GM08714 (cell line): ENCODE measurements at regions not wholly inside any gene's neighbourhood (a gene's known extent, or its start where the extent isn't known, plus 50 kb on each side); places are given as distances from the start of the nearest gene placed in this dataset.
"Not testable (repeated sequence)": the region's sequence is repeated elsewhere in the genome, so short reads cannot be mapped to it uniquely, and the experiment has no call there.

Source experiments
- H3K4me3 ChIP-seq: fragments of 200-500 bp; sonication (Bioruptor generic); 2 replicates; pipeline ENCODE4 v1.5.1; 2014; ENCODE audit warnings: mild to moderate bottlenecking, low read length, inconsistent platforms
- ZNF274 ChIP-seq: IDR thresholded peaks from 2 replicates; pipeline ENCODE4 v1.6.1; 2012; ENCODE audit warnings: mild to moderate bottlenecking, low read depth, low read length

DNA sequence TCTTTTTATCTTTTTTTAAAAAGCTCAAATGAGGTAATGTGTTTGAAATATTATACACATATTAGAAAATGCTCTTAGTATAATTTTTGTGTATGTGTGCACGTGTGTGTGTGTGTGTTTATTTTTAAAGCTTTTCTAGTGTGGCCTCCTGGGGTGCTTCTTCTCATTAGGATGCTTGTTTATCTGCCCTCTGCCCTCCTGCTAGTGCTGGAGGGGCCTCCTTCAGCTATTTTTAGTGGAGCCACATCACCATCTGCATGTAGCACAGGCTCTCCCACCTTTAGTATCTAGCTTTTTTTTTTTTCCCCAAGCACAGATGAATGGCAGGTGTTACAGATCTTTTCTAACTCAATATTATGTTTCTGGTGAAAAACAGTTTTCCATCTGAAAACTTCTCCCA lies 155.7 kb upstream of the TMEM229A start:
- TF ChIP-seq ZNF274, result no peak
- no peak overlapping the region for H3K4me3 ChIP-seq

GRCh38 chr7:124187962-124188361 lies 155.1 kb upstream of the TMEM229A start:
- no peak overlapping the region for H3K4me3 ChIP-seq
- TF ChIP-seq ZNF274, result no peak

DNA sequence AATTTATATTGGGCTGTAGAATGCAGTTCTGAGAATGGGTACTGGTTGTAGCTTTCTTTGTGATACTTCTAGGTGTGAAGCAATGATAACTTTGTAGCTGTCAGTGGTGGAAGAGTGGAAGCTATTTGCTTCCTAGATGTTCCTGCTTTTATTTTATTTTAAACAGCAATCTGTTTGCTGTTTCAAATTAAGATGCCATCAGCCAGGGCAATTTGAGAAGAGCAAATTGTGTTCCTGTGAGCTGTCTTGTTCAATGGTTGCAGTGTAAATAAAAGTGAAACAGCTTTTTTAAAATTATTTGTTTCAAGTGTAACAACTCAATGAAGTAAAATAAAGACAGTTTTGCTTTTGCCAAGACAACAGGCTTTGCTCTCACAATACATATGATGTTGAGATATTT lies 150.8 kb upstream of the TMEM229A start:
- H3K4me3 ChIP-seq, result no peak overlapping the region
- no peak for TF ChIP-seq ZNF274

GRCh38 chr7:124179641-124180040 lies 146.8 kb upstream of the TMEM229A start:
- no peak for TF ChIP-seq ZNF274
- H3K4me3 ChIP-seq, result no peak overlapping the region

DNA sequence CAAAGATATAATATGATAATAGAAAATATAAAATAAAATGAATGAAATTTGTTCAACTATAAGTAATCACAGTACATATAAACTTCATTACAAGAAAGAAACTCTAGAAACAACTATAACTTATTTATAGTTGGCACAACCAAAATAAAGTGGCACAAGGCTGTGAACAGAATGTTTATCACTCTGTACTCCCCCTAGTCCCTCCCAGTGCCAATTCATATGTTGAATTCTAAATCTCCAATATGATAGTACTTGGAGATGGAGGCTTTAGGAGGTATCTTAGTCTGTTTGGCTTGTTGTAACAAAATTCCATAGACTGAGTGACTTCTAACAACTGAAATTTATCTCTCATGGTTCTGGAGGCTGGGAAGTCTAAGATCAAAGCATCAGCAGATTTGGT lies 145.0 kb upstream of the TMEM229A start:
- H3K4me3 ChIP-seq, result no peak overlapping the region
- TF ChIP-seq ZNF274, result no peak

DNA sequence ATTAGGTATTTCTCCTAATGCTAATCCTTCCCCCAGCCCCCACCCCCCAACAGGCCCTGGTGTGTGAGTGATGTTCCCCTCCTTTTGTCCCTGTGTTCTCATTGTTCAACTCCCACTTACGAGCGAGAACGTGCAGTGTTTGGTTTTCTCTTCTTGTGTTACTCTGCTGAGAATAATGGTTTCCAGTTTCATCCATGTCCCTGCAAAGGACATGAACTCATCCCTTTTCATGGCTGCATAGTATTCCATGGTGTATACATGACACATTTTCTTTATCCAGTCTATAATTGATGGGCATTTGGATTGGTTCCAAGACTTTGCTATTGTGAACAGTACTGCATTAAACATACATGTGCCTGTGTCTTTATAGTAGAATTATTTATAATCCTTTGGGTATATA lies 138.9 kb upstream of the TMEM229A start:
- H3K4me3 ChIP-seq, result not testable (repeated sequence)

DNA sequence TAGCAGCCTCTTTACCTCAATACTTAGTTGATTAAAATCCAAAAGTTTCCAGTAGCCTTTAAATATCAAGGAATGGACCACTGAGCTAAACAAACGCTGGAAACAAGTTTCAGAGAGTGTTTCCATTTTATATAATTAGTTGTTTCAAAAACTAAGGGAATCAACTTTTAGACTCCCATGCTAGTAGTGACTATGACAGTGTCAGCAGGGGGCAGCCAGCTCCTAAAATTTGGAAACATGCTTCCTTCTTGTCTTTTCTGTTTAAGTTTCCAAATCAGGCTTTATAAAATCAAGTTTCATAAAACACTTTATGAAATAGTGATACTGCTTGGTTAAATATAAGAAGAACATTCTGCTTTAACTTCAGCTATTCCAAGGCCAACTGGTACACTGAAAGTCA lies 138.2 kb upstream of the TMEM229A start:
- no peak overlapping the region for H3K4me3 ChIP-seq
- TF ChIP-seq ZNF274, result no peak

DNA sequence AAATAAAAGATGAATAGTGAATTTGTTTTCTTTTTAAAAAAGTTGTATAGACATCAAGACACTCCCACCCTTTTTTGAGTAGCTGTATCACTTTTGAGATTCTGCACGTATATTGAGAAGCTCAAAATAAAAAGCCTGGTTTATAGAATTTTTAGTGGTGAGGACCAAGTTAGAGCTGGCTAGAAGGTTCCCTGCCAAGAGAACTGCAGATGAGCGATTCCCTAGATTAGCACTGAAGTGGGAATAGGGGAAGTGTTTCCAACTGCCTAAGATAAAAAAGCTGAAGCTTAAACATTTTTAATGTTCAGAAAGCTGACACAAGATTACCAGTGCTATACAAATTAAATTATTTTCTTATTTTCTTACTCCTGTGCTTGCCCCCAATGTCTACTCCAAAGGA lies 135.7 kb upstream of the TMEM229A start:
- TF ChIP-seq ZNF274, result no peak
- no peak overlapping the region for H3K4me3 ChIP-seq

GRCh38 chr7:124162667-124163066 lies 129.8 kb upstream of the TMEM229A start:
- TF ChIP-seq ZNF274, result no peak
- H3K4me3 ChIP-seq, result no peak overlapping the region

GRCh38 chr7:124155432-124156022 lies 122.7 kb upstream of the TMEM229A start:
- TF ChIP-seq ZNF274, result no peak
- no peak overlapping the region for H3K4me3 ChIP-seq

DNA sequence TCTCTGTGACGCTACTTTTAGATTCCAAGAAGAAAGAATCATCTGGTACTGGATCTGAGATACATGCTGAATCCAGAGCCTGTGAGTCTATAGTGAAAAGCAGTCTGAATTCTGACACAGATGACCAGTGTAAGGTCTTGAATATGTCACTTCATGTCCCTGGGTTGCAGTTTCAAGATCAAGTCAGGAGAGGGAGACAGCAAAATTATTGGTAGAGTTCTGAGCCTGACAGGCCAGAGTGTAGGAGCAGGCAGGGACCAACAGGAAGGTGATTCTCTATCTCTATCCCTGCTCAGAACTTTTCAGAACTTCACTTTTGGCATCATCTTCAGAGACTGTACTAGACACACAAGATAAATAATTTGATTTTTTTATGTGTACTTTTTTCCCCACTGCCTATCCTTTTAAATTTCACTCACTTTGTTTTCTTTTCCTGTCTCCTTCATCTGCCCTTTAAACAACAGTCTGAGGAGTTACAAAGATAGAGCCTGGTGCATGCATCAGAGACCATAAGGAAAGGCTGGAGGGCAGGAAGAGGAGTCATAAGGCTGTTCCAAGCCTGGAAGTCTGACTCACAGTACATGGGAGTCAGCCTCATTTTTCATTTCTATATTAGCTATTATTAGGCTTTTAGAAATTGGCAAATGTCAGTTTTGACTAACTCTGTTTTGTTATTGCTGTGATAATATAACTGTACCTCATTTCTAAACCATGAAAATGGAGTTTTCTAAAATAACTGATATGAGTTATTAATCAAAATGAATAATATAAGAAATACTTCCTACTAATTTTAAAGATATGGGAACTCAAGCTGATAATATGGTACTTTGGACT lies 120.2 kb upstream of the TMEM229A start:
- no peak overlapping the region for H3K4me3 ChIP-seq
- TF ChIP-seq ZNF274, result no peak

DNA sequence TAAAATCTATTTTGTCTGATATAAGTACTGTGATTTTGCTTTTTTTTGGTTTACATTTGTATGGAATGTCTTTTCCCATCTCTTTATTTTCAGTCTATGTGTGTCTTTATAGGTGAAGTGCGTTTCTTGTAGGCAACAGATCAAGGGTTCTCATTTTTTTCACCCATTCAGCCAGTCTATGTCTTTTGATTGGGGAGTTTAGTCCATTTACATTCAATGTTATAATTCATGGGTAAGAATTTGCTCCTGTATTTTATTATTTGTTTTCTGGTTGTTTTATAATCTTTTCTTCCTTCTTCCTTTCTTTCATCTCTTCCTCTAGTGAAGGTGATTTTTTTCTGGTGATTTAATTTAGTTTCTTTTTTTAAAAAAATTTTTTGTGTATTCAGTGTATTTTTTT lies 104.8 kb upstream of the TMEM229A start:
- no peak overlapping the region for H3K4me3 ChIP-seq
- TF ChIP-seq ZNF274, result no peak

- no peak overlapping the region for H3K4me3 ChIP-seq
- no peak for TF ChIP-seq ZNF274
Observed at GRCh38 chr7:124124201-124124600, 91.3 kb upstream of the TMEM229A start.

DNA sequence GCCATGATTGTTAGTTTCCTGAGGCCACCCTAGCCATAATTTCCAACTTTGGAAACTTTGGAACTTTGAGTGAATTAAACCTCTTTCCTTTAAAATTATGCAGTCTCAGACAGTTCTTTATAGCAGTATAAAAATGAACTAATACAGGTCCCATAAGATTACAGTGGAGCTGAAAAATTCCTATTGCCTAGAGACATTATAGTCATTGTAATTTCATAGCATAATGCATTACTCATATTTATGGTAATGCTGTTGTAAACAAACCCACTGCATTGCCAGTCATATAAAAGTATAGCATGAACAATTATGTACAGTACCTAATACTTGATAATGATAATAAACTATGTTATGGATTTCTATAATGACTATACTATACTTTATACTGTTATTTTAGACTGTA lies 88.0 kb upstream of the TMEM229A start:
- no peak overlapping the region for H3K4me3 ChIP-seq
- no peak for TF ChIP-seq ZNF274

GRCh38 chr7:124113045-124113444 lies 80.2 kb upstream of the TMEM229A start:
- TF ChIP-seq ZNF274, result no peak
- no peak overlapping the region for H3K4me3 ChIP-seq

- no peak for TF ChIP-seq ZNF274
- no peak overlapping the region for H3K4me3 ChIP-seq
Observed at GRCh38 chr7:124106575-124106974, 73.7 kb upstream of the TMEM229A start.
